ENCODE measurements at regions not wholly inside any gene's neighbourhood (a gene's known extent, or its start where the extent isn't known, plus 50 kb on each side); places are given as distances from the start of the nearest gene placed in this dataset.
"Not testable (repeated sequence)": the region's sequence is repeated elsewhere in the genome, so short reads cannot be mapped to it uniquely, and the experiment has no call there.

GRCh38 chr20:48374991-48375595 is 452.7 kb downstream of the PREX1 start:
- Mint-ChIP-seq H3K4me1 (peaks cover 42% of the 10 kb centered on the region), H3K9me3 (0 out of 2 replicates have a peak, but pooled peaks cover 4% of the 10 kb centered on the region), H3K36me3 (no peaks in the 10 kb centered on the region), H3K27me3 (ENCODE audit: low read depth) (peaks cover 4% of the 10 kb centered on the region; the same call in 1 of the 2 replicates), H3K4me3 (no peak overlapping the region), H3K27ac (no peak overlapping the region)
- ChIA-PET POLR2A (interaction anchor here (0.6 kb wide), 1 partner anchor 45 kb away, joined by 5 read pairs; no protein-coding TSS in a partner anchor), CTCF (interaction anchor here (0.7 to 2.6 kb wide), 12 partner anchors 9 to 1179 kb away, joined by 3 to 11 read pairs (median 4); no protein-coding TSS in a partner anchor)
- no peak for DNase-seq (ENCODE audit: low spot score)
- ATAC-seq: peak; percentile 12; the same call in 1 of the 2 replicates
- TF ChIP-seq ATF1 (CRISPR knock-in tag; IDR thresholded peaks at IDR 0.05) (no peak), USF1 (CRISPR knock-in tag; IDR thresholded peaks at IDR 0.05) (no peak), ZMAT4 (CRISPR knock-in tag; IDR thresholded peaks at IDR 0.05) (no peak), KAT7 (CRISPR knock-in tag; IDR thresholded peaks at IDR 0.05; ENCODE audit: borderline replicate concordance) (no peak), GTF2I (CRISPR knock-in tag; conservative IDR thresholded peaks at IDR 0.05) (no peak), SMAD3 (CRISPR knock-in tag; IDR thresholded peaks at IDR 0.05; ENCODE audit: borderline replicate concordance) (no peak), ZSCAN18 (CRISPR knock-in tag; IDR thresholded peaks at IDR 0.05) (no peak), USF2 (CRISPR knock-in tag; IDR thresholded peaks at IDR 0.05) (no peak), GABPB1 (CRISPR knock-in tag; IDR thresholded peaks at IDR 0.05) (no peak), E2F5 (CRISPR knock-in tag; IDR thresholded peaks at IDR 0.05) (no peak), STAT6 (CRISPR knock-in tag; conservative IDR thresholded peaks at IDR 0.05; ENCODE audit: low read depth) (no peak), ATF3 (CRISPR knock-in tag; conservative IDR thresholded peaks at IDR 0.05) (no peak)

- ChIA-PET POLR2A (interaction anchor here (0.6 kb wide), 1 partner anchor 46 kb away, joined by 5 read pairs; no protein-coding TSS in a partner anchor), CTCF (interaction anchor here (0.6 to 2.6 kb wide), 13 partner anchors 10 to 1178 kb away, joined by 3 to 11 read pairs (median 4); no protein-coding TSS in a partner anchor)
- H3K9me3 Mint-ChIP-seq; H3K4me3 Mint-ChIP-seq; H3K36me3 Mint-ChIP-seq; H3K27ac Mint-ChIP-seq; H3K27me3 Mint-ChIP-seq (ENCODE audit: low read depth): not testable (repeated sequence)
- DNase-seq (ENCODE audit: low spot score) (peak; percentile 60), ATAC-seq (peak; percentile 73)
- peaks cover 45% of the 10 kb centered on the region for H3K4me1 Mint-ChIP-seq
Observed at GRCh38 chr20:48374031-48374907, 453.5 kb downstream of the PREX1 start.
